ENCODE measurements at regions not wholly inside any gene's neighbourhood (a gene's known extent, or its start where the extent isn't known, plus 50 kb on each side); places are given as distances from the start of the nearest gene placed in this dataset.

- DNase-seq (ENCODE audit: insufficient read length, low spot score) = no peak
- no peak for FAIRE-seq
- TF ChIP-seq CTCF (IDR thresholded peaks at IDR 0.05; ENCODE audit: insufficient read depth, missing control alignments) = no peak
These were observed 215.5 kb upstream of the BMP4 start for GRCh38 chr14:54172114-54172513.

GRCh38 chr14:54172562-54172961, 215.9 kb upstream of the BMP4 start:
- no peak for DNase-seq (ENCODE audit: insufficient read length, low spot score)
- FAIRE-seq = no peak
- no peak for TF ChIP-seq CTCF (IDR thresholded peaks at IDR 0.05; ENCODE audit: insufficient read depth, missing control alignments)

GRCh38 chr14:54173802-54174201, 217.2 kb upstream of the BMP4 start:
- no peak for TF ChIP-seq CTCF (IDR thresholded peaks at IDR 0.05; ENCODE audit: insufficient read depth, missing control alignments)
- no peak for DNase-seq (ENCODE audit: insufficient read length, low spot score)
- FAIRE-seq = no peak

GRCh38 chr14:54174457-54174856, 217.8 kb upstream of the BMP4 start:
- no peak for DNase-seq (ENCODE audit: insufficient read length, low spot score)
- no peak for FAIRE-seq
- no peak for TF ChIP-seq CTCF (IDR thresholded peaks at IDR 0.05; ENCODE audit: insufficient read depth, missing control alignments)

- no peak for FAIRE-seq
- TF ChIP-seq CTCF (IDR thresholded peaks at IDR 0.05; ENCODE audit: insufficient read depth, missing control alignments) = peak; percentile 84
- peak; percentile 15 for DNase-seq (ENCODE audit: insufficient read length, low spot score)
These were observed 218.8 kb upstream of the BMP4 start for GRCh38 chr14:54175298-54175942.

GRCh38 chr14:54177019-54177418, 219.8 kb upstream of the CDKN3 start:
- FAIRE-seq (no peak), DNase-seq (ENCODE audit: insufficient read length, low spot score) (no peak)
- no peak for TF ChIP-seq CTCF (IDR thresholded peaks at IDR 0.05; ENCODE audit: insufficient read depth, missing control alignments)

All from D721Med (cell line).